A673 (cell line): ENCODE measurements at regions not wholly inside any gene's neighbourhood (a gene's known extent, or its start where the extent isn't known, plus 50 kb on each side); places are given as distances from the start of the nearest gene placed in this dataset.
A peak's percentile ranks its signal among the peaks of the same experiment; 100 is the strongest.

ENCODE experiments used
- BruUV-seq: library from RNA; stranded (reverse); fragments of 400-500 nt; replicated peaks from 2 replicates; lab custom pipeline; 2021; lab: Mats Ljungman, UMichigan
- CTCF ChIA-PET: fragments of 300-600 bp; sonication (Branson Sonifier 250); formaldehyde crosslinking; loops from one replicate; lab custom pipeline; 2022; ENCODE audit warnings: antibody characterized with exemption; lab: Charles Lee
- POLR2A ChIA-PET: fragments of 300-600 bp; sonication (Branson Sonifier 250); formaldehyde crosslinking; loops from one replicate; lab custom pipeline; 2022; ENCODE audit warnings: antibody characterized with exemption; ENCODE audit not compliant: low non-redundant PET; lab: Charles Lee
- DNase-seq: peaks from one replicate; pipeline ENCODE4 v3.0.0-alpha.2; 2015; ENCODE audit warnings: low spot score
- H3K27ac ChIP-seq: fragments of 200-600 bp; sonication (generic); 2 replicates; pipeline ENCODE4 v1.5.1; 2016; ENCODE audit warnings: mixed run types, low read depth, mild to moderate bottlenecking, mixed read lengths, antibody characterized with exemption, low read length; ENCODE audit not compliant: poor library complexity, severe bottlenecking
- H3K27me3 ChIP-seq: fragments of 200-600 bp; sonication (generic); replicated peaks from 2 replicates; pipeline ENCODE4 v1.6.1; 2017; ENCODE audit warnings: mixed run types, low read depth, mild to moderate bottlenecking, mixed read lengths, antibody characterized with exemption, low read length; ENCODE audit not compliant: insufficient read depth, poor library complexity
- H3K36me3 ChIP-seq: fragments of 200-600 bp; sonication (generic); 2 replicates; pipeline ENCODE4 v1.6.1; 2016; ENCODE audit warnings: mixed run types, mild to moderate bottlenecking, mixed read lengths, antibody characterized with exemption, low read length; ENCODE audit not compliant: insufficient read depth, poor library complexity, severe bottlenecking
- H3K4me1 ChIP-seq: fragments of 200-600 bp; sonication (generic); 2 replicates; pipeline ENCODE4 v1.6.1; 2017; ENCODE audit warnings: mixed run types, mild to moderate bottlenecking, mixed read lengths, antibody characterized with exemption, low read length; ENCODE audit not compliant: insufficient read depth, poor library complexity, severe bottlenecking
- H3K4me3 ChIP-seq: fragments of 200-600 bp; sonication (generic); 2 replicates; pipeline ENCODE4 v1.5.1; 2016; ENCODE audit warnings: low read depth, mixed run types, mild to moderate bottlenecking, mixed read lengths, low read length; ENCODE audit not compliant: poor library complexity, severe bottlenecking
- H3K9me3 ChIP-seq: fragments of 200-600 bp; sonication (generic); 2 replicates; pipeline ENCODE4 v1.6.1; 2016; ENCODE audit warnings: mixed run types, low read depth, mild to moderate bottlenecking, mixed read lengths, antibody characterized with exemption, low read length; ENCODE audit not compliant: poor library complexity, severe bottlenecking
- EZH2 ChIP-seq: fragments of 200-600 bp; sonication (generic); IDR thresholded peaks from 2 replicates; pipeline ENCODE4 v1.6.1; 2017; ENCODE audit warnings: borderline replicate concordance, low read depth, mild to moderate bottlenecking, mixed read lengths, antibody characterized with exemption, low read length; ENCODE audit not compliant: poor library complexity, severe bottlenecking
- intact Hi-C: fragments of 100-400 bp; cut with micrococcal nuclease; formaldehyde crosslinking; loops from one replicate; pipeline ENCODE4 v1.10.0; 2022; ENCODE audit not compliant: unreplicated experiment
- TF ChIP-seq, protein P1 (sequence below): fragments of 300-800, 200-600 bp; sonication (generic); conservative IDR thresholded peaks from 2 replicates; pipeline ENCODE4 v1.5.1; 2017; ENCODE audit warnings: low read depth, mild to moderate bottlenecking, antibody characterized with exemption, low read length, moderate library complexity, mixed read lengths

DNA sequence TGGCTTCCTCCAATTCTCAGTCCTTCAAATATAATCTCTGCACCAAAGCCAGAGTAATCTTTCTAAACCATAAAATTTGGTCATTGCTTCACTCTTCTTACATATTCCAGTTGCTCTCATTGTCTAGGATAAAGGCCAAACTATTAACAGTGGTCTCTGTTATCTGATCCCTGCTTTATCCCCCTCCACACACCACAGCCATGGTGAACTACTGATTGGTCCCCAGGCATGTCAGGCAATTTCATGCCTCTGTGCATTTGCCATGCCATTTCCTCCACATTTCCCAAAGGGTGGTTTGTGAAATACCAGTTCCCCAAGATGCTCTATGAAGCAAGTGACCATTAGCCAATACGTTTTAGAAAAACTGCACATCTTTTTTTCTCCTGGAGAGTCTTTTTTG lies 97.0 kb downstream of the FAM181B start:
- H3K9me3 ChIP-seq, result no peaks in the 10 kb centered on the region
- H3K36me3 ChIP-seq, result no peaks in the 10 kb centered on the region
- H3K4me1 ChIP-seq, result no peaks in the 10 kb centered on the region
- ChIA-PET POLR2A (no interaction called here), CTCF (no interaction called here)
- peaks cover 18% of the 10 kb centered on the region for H3K27me3 ChIP-seq
- no peak for DNase-seq
- H3K4me3 ChIP-seq, result no peak overlapping the region
- H3K27ac ChIP-seq, result no peak overlapping the region
- no TSS peak for BruUV-seq
- intact Hi-C loops, result no loop called here
- no peak for TF ChIP-seq EZH2
- TF ChIP-seq, protein P1, sequence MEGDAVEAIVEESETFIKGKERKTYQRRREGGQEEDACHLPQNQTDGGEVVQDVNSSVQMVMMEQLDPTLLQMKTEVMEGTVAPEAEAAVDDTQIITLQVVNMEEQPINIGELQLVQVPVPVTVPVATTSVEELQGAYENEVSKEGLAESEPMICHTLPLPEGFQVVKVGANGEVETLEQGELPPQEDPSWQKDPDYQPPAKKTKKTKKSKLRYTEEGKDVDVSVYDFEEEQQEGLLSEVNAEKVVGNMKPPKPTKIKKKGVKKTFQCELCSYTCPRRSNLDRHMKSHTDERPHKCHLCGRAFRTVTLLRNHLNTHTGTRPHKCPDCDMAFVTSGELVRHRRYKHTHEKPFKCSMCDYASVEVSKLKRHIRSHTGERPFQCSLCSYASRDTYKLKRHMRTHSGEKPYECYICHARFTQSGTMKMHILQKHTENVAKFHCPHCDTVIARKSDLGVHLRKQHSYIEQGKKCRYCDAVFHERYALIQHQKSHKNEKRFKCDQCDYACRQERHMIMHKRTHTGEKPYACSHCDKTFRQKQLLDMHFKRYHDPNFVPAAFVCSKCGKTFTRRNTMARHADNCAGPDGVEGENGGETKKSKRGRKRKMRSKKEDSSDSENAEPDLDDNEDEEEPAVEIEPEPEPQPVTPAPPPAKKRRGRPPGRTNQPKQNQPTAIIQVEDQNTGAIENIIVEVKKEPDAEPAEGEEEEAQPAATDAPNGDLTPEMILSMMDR, result no peak

DNA sequence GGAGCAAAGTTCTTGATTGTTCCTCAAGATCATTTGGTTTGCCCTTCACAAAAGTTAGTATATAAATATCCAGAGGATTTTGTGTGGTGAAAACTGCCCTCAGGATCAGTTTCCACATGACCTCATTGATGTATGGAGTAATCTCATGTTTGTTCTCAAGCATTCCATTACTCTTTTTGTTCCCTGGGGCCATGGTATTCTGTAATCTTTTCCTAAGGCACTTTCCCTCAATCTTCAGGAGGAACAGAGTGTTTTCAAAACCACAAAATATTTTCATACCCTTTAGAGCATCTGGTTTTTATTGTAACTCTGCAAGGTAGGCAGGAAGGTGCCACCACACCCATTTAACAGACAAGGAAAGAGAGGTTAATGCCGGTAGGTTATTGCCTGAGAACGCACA lies 99.6 kb downstream of the FAM181B start:
- H3K4me3 ChIP-seq, result no peak overlapping the region
- ChIA-PET POLR2A (no interaction called here), CTCF (no interaction called here)
- peaks cover 13% of the 10 kb centered on the region for H3K27me3 ChIP-seq
- no peaks in the 10 kb centered on the region for H3K36me3 ChIP-seq
- TF ChIP-seq EZH2, result no peak
- TF ChIP-seq, protein P1, result no peak
- H3K27ac ChIP-seq, result no peak overlapping the region
- H3K4me1 ChIP-seq, result no peaks in the 10 kb centered on the region
- BruUV-seq, result no TSS peak
- intact Hi-C loops, result no loop called here
- no peaks in the 10 kb centered on the region for H3K9me3 ChIP-seq
- DNase-seq, result no peak

DNA sequence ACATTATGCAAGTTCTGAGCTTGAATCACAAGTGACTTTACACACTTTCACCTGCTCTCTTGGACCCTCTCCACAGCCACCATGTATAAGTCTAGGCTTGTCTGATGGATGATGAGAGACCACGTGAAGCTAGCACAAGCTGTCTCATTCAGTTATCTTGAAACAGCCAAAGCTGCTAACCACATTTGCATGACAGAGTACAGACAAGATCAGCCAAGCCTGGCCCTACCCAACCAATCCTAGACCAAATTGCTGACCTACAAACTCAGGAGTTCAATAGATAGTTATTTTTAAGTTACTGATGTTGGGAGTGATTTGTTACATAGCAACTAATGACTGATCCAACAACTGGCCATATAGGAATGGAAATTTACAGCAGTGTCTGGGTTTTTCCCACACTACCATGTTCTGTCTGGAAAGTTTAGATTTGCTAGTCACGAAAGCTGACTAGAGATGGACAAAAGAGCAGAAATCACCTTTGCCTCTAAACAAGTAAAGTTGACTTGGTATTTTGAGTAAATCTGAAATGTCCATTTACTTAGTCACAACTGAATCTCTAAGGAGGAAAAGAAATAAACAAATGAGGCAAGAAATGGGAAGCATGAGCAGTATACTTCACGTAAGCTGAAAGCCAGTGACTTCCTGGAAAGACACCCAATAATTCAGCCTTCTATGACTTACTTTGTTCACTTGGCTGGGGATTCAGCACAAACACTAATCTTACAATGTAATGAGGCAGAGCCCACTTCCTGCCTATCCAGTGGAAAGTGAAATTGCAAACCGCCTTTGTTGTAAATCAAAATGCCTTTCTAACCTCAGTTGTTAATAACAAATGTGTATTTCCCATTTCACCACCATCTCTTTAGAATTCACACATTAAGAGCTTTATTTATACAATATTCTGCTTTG lies 101.7 kb downstream of the FAM181B start:
- no peak overlapping the region for H3K4me3 ChIP-seq
- no TSS peak for BruUV-seq
- ChIA-PET POLR2A (no interaction called here), CTCF (no interaction called here)
- peak; percentile 26 for DNase-seq
- no peaks in the 10 kb centered on the region for H3K4me1 ChIP-seq
- no peaks in the 10 kb centered on the region for H3K27me3 ChIP-seq
- intact Hi-C loops, result no loop called here
- no peaks in the 10 kb centered on the region for H3K36me3 ChIP-seq
- no peaks in the 10 kb centered on the region for H3K9me3 ChIP-seq
- TF ChIP-seq, protein P1, result no peak
- no peak for TF ChIP-seq EZH2
- H3K27ac ChIP-seq, result no peak overlapping the region
